GM21786 (cell line): ENCODE measurements at regions not wholly inside any gene's neighbourhood (a gene's known extent, or its start where the extent isn't known, plus 50 kb on each side); places are given as distances from the start of the nearest gene placed in this dataset.
"Not testable (repeated sequence)": the region's sequence is repeated elsewhere in the genome, so short reads cannot be mapped to it uniquely, and the experiment has no call there.

Experiments used
- ATAC-seq: cut with Tn5 transposase; IDR thresholded peaks from one replicate; pipeline ENCODE4 v1.9.1; 2021; ENCODE audit not compliant: unreplicated experiment

GRCh38 chr10:91080776-91081175 lies 139.7 kb upstream of the PCGF5 start:
- ATAC-seq: no peak

DNA sequence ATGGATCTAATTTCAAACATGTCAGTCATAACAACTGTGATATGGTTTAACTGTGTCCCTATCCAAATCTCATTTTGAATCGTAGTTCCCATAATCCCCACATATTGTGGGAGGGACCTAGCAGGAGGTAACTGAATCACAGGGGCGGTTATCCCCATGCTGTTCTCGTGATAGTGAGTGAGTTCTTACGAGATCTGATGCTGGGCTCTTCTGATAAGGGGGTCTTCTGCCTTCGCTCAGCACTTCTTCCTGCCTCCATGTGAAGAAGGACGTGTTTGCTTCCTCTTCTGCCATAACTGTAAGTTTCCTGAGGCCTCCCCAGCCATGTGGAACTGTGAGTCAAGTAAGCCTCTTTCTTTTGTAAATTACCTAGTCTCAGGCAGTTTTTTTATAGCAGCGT lies 138.0 kb upstream of the PCGF5 start:
- no peak for ATAC-seq

- no peak for ATAC-seq
Observed at GRCh38 chr10:91088300-91089140, 131.9 kb upstream of the PCGF5 start.

- no peak for ATAC-seq
Observed at GRCh38 chr10:91090761-91091529, 129.5 kb upstream of the PCGF5 start.

DNA sequence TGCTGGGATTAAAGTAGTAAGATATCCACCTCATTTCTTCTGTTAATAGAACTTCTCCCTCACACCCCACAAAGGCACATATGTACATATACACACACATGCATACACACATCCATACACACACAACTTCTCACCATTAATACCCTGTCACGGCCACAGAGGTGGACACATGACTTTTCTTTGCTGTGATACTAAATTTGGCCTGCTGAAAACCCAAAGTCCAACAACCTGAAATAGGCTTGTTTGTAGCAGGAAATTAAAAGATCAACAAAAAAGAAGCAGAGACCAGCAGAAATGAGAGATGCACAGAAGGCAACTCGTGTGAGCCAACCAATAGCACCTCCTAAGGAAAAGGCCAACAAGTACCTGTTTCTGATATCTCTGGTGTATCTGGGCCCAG lies 128.7 kb upstream of the PCGF5 start:
- no peak for ATAC-seq

GRCh38 chr10:91096274-91096673 lies 124.2 kb upstream of the PCGF5 start:
- ATAC-seq: no peak

DNA sequence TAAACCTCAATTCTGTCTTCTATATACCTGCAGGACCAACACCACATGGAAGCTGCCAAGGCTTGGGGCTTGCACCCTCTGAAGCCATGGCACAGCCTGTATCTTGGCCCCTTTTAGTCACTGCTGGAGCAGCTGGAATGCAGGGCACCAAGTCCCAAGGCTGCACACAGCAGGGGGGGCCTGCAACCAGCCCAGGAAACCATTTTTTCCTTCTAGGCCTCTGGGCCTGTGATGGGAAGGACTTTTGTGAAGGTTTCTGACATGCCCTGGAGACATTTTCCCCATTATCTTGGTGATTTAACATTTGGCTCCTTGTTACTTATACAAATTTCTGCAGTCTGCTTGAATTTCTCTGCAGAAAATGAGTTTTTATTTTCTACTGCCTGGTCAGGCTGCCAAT lies 123.2 kb upstream of the PCGF5 start:
- no peak for ATAC-seq

- not testable (repeated sequence) for ATAC-seq
Observed at GRCh38 chr10:91098021-91098420, 122.4 kb upstream of the PCGF5 start.

- peak; percentile 78 for ATAC-seq
Observed at GRCh38 chr10:91103384-91104192, 116.9 kb upstream of the PCGF5 start.

GRCh38 chr10:91104193-91105041 lies 116.0 kb upstream of the PCGF5 start:
- peak; percentile 46 for ATAC-seq

GRCh38 chr10:91105269-91105668 lies 115.2 kb upstream of the PCGF5 start:
- no peak for ATAC-seq

GRCh38 chr10:91108820-91109219 lies 111.6 kb upstream of the PCGF5 start:
- ATAC-seq: no peak

- ATAC-seq: no peak
Observed at GRCh38 chr10:91111060-91111459, 109.4 kb upstream of the PCGF5 start.

DNA sequence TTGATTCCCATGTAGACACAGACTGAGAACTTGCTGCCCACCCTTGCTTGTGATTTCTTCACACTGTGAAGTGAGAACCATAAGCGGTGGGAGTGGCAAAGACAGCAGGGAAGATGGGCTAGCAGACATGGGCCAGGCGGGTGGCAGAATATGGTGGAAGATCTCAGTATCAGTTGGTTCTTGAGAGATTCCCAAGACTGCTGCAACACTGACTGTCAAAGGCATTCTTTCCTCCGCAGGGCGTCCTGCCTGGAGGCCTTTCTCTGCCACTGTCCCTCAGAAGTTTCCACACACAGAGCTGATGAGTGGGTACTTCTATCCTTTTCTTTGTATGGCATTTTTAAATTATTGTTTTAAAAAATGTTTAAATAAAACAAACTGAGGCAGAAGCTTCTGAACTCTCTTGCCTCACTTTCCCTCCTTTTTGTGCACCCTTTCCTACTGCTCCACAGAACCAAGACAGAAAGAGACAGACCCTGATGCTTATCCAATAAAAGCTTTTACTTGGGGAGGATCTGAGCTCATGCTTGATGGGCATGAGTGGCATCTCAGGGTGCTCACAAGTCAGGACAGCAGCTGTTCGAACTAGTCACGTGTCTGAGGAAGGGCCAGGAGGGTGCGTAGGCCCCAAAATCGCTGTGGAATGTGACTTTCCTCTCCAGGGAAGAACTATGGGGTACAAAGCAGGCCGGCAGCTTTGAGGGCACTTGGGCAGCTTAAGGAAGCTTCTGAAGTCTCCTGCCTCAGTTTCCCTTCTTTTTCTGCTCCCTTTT lies 104.7 kb upstream of the PCGF5 start:
- no peak for ATAC-seq

GRCh38 chr10:91117505-91117904 lies 103.0 kb upstream of the PCGF5 start:
- ATAC-seq: no peak

- ATAC-seq: no peak
Observed at GRCh38 chr10:91120348-91120747, 100.1 kb upstream of the PCGF5 start.

- no peak for ATAC-seq
Observed at GRCh38 chr10:91123261-91123660, 97.2 kb upstream of the PCGF5 start.

- ATAC-seq: no peak
Observed at GRCh38 chr10:91124016-91124415, 96.4 kb upstream of the PCGF5 start.

GRCh38 chr10:91126471-91126870 lies 94.0 kb upstream of the PCGF5 start:
- ATAC-seq: no peak
